ENCODE measurements at regions not wholly inside any gene's neighbourhood (a gene's known extent, or its start where the extent isn't known, plus 50 kb on each side); places are given as distances from the start of the nearest gene placed in this dataset.
"Not testable (repeated sequence)": the region's sequence is repeated elsewhere in the genome, so short reads cannot be mapped to it uniquely, and the experiment has no call there.

DNA sequence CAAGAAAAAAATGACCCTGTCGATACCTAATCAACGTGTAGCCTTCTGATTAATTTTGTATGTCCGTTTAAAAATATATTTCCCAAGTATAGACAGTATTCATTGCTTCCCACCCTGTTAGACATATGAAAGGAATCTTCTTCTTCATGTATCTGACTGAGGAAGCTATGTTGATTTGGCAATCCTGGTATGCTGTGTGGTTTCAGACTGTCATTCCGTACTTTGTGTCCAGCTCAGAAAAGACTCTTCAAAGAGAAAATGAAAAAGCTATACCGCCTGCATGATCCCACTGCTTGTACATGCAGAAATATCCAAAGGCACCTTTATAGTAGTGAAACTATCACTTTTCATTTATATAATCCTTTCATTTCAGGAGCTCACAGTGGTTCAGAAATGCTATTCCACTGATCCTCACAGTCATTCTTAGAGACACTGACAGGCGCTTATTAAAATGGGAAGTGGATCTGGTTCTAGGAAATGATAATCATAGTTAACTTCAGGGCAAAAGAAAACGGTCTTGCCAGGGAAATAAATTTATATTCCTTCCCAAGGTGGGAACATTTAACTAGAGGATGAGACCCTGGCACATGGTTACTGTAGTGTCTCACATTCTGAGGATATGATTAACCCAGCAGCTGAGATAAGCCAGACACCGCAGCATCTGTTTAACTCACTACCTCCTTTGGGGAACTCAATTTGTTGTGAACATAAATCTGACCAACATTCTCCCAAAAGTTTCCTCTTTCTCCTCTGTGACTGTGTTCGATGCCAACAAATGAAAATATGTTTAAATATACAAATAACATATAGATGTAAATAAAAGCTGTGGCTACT, 599.2 kb upstream of the LUZP2 start:
- Histone ChIP-seq H3K4me3 (ENCODE audit: low read length) (no peak overlapping the region), H2AFZ (ENCODE audit: low read depth, low read length) (no peak overlapping the region), H3K36me3 (ENCODE audit: insufficient read depth, low read length) (no peaks in the 10 kb centered on the region)

GRCh38 chr11:23903044-23903704, 593.7 kb upstream of the LUZP2 start:
- Histone ChIP-seq H3K9me3 (ENCODE audit: low read length) (no peaks in the 10 kb centered on the region), H3K4me1 (ENCODE audit: insufficient read depth, low read length) (no peaks in the 10 kb centered on the region), H3K27me3 (ENCODE audit: insufficient read depth, low read length) (no peaks in the 10 kb centered on the region), H3K36me3 (ENCODE audit: insufficient read depth, low read length) (no peaks in the 10 kb centered on the region), H2AFZ (ENCODE audit: low read depth, low read length) (no peak overlapping the region), H3K4me3 (ENCODE audit: low read length) (no peak overlapping the region)

More for the DNA sequence above, 599.2 kb upstream of the LUZP2 start:
- H3K4me1 ChIP-seq (ENCODE audit: insufficient read depth, low read length), result no peaks in the 10 kb centered on the region
- no peaks in the 10 kb centered on the region for H3K9me3 ChIP-seq (ENCODE audit: low read length)
- H3K27me3 ChIP-seq (ENCODE audit: insufficient read depth, low read length), result no peaks in the 10 kb centered on the region

- Histone ChIP-seq H2AFZ (ENCODE audit: low read depth, low read length) (no peak overlapping the region), H3K9me3 (ENCODE audit: low read length) (no peaks in the 10 kb centered on the region), H3K36me3 (ENCODE audit: insufficient read depth, low read length) (no peaks in the 10 kb centered on the region), H3K4me3 (ENCODE audit: low read length) (no peak overlapping the region), H3K4me1 (ENCODE audit: insufficient read depth, low read length) (peaks cover 3% of the 10 kb centered on the region), H3K27me3 (ENCODE audit: insufficient read depth, low read length) (no peaks in the 10 kb centered on the region)
Measured at GRCh38 chr11:23919455-23919854, 577.4 kb upstream of the LUZP2 start.

DNA sequence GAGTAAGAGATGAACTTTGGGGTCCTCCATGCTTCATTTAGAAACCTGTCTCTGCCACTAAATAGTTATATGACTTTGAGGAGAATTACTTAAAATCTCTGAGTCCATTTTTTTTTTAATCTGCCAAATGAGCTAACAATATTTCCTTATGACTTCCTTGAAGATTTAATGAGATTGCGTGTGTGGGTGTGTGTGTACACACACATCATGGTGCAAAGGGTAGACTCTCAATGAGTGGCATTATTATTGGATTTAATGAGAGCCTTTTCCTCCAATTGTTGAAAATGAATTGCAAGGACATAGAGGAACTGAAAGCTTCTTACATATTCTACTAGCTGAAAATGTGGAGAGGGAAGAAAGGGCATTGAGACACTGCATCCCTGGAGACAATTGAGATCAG, 573.5 kb upstream of the LUZP2 start:
- Histone ChIP-seq H3K4me3 (ENCODE audit: low read length) (no peak overlapping the region), H3K36me3 (ENCODE audit: insufficient read depth, low read length) (no peaks in the 10 kb centered on the region), H2AFZ (ENCODE audit: low read depth, low read length) (no peak overlapping the region), H3K9me3 (ENCODE audit: low read length) (no peaks in the 10 kb centered on the region), H3K4me1 (ENCODE audit: insufficient read depth, low read length) (peaks cover 3% of the 10 kb centered on the region), H3K27me3 (ENCODE audit: insufficient read depth, low read length) (no peaks in the 10 kb centered on the region)

DNA sequence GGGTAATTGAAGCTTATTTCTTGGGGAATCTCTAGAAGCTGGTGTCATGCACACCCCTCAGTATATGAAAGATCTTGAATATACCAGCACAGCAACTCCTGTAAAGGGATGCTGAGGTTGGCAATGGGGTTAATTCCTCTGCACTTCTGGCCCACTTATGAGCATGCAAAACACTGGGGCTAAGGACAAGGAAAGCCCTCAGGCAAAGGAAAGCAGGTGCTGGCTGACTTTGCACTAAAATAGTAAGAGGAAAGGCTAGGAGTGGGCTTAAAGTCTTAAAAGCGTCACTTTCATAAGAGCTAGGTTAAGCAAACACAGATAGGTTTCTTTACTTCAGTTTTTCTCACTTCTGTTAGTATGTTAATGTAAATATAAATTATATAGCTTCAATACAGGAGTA, 572.6 kb upstream of the LUZP2 start:
- Histone ChIP-seq H3K4me1 (ENCODE audit: insufficient read depth, low read length) (peaks cover 3% of the 10 kb centered on the region), H2AFZ (ENCODE audit: low read depth, low read length) (no peak overlapping the region), H3K9me3 (ENCODE audit: low read length) (no peaks in the 10 kb centered on the region), H3K36me3 (ENCODE audit: insufficient read depth, low read length) (no peaks in the 10 kb centered on the region), H3K4me3 (ENCODE audit: low read length) (no peak overlapping the region), H3K27me3 (ENCODE audit: insufficient read depth, low read length) (no peaks in the 10 kb centered on the region)

DNA sequence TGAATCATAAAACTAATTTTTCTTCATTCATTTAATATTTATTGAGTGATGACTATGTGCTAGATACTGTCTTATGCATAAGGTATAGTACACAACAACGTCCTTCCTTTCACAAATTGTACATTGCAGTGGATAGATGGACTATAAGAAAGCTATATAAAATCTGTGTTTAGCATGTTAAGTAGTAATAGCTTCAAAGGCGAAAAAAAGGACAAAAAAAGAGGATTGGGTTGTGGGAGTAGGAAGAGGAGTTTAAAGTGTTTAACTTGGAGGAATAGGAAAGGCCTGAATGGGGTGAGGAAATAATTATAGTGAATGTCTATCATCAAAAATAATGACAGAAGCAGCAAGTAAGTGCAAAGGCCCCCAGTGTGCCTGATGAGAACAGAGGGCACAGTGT, 565.4 kb upstream of the LUZP2 start:
- H3K4me1 ChIP-seq (ENCODE audit: insufficient read depth, low read length), result peaks cover 13% of the 10 kb centered on the region
- no peaks in the 10 kb centered on the region for H3K9me3 ChIP-seq (ENCODE audit: low read length)
- H3K36me3 ChIP-seq (ENCODE audit: insufficient read depth, low read length), result no peaks in the 10 kb centered on the region
- H2AFZ ChIP-seq (ENCODE audit: low read depth, low read length), result no peak overlapping the region
- H3K4me3 ChIP-seq (ENCODE audit: low read length), result no peak overlapping the region
- H3K27me3 ChIP-seq (ENCODE audit: insufficient read depth, low read length), result no peaks in the 10 kb centered on the region

- no peaks in the 10 kb centered on the region for H3K9me3 ChIP-seq (ENCODE audit: low read length)
- H3K36me3 ChIP-seq (ENCODE audit: insufficient read depth, low read length), result no peaks in the 10 kb centered on the region
- H2AFZ ChIP-seq (ENCODE audit: low read depth, low read length), result peak overlapping the region; percentile 63
- peaks cover 13% of the 10 kb centered on the region for H3K4me1 ChIP-seq (ENCODE audit: insufficient read depth, low read length)
- no peaks in the 10 kb centered on the region for H3K27me3 ChIP-seq (ENCODE audit: insufficient read depth, low read length)
- H3K4me3 ChIP-seq (ENCODE audit: low read length), result no peak overlapping the region
Measured at GRCh38 chr11:23932485-23932898, 564.4 kb upstream of the LUZP2 start.

- peaks cover 13% of the 10 kb centered on the region for H3K4me1 ChIP-seq (ENCODE audit: insufficient read depth, low read length)
- H2AFZ ChIP-seq (ENCODE audit: low read depth, low read length), result no peak overlapping the region
- no peaks in the 10 kb centered on the region for H3K9me3 ChIP-seq (ENCODE audit: low read length)
- H3K4me3 ChIP-seq (ENCODE audit: low read length), result no peak overlapping the region
- H3K27me3 ChIP-seq (ENCODE audit: insufficient read depth, low read length), result no peaks in the 10 kb centered on the region
- H3K36me3 ChIP-seq (ENCODE audit: insufficient read depth, low read length), result no peaks in the 10 kb centered on the region
Measured at GRCh38 chr11:23933721-23934120, 563.1 kb upstream of the LUZP2 start.

GRCh38 chr11:23934671-23935270, 562.1 kb upstream of the LUZP2 start:
- H3K4me1 ChIP-seq (ENCODE audit: insufficient read depth, low read length), result peaks cover 13% of the 10 kb centered on the region
- not testable (repeated sequence) for H2AFZ ChIP-seq (ENCODE audit: low read depth, low read length); H3K27me3 ChIP-seq (ENCODE audit: insufficient read depth, low read length); H3K9me3 ChIP-seq (ENCODE audit: low read length); H3K36me3 ChIP-seq (ENCODE audit: insufficient read depth, low read length); H3K4me3 ChIP-seq (ENCODE audit: low read length)

GRCh38 chr11:23942117-23942815, 554.6 kb upstream of the LUZP2 start:
- H3K4me3 ChIP-seq (ENCODE audit: low read length); H2AFZ ChIP-seq (ENCODE audit: low read depth, low read length); H3K9me3 ChIP-seq (ENCODE audit: low read length); H3K4me1 ChIP-seq (ENCODE audit: insufficient read depth, low read length); H3K27me3 ChIP-seq (ENCODE audit: insufficient read depth, low read length); H3K36me3 ChIP-seq (ENCODE audit: insufficient read depth, low read length): not testable (repeated sequence)

- Histone ChIP-seq H3K4me3 (ENCODE audit: low read length) (no peak overlapping the region), H2AFZ (ENCODE audit: low read depth, low read length) (no peak overlapping the region), H3K27me3 (ENCODE audit: insufficient read depth, low read length) (no peaks in the 10 kb centered on the region), H3K4me1 (ENCODE audit: insufficient read depth, low read length) (no peaks in the 10 kb centered on the region), H3K36me3 (ENCODE audit: insufficient read depth, low read length) (no peaks in the 10 kb centered on the region), H3K9me3 (ENCODE audit: low read length) (no peaks in the 10 kb centered on the region)
Measured at GRCh38 chr11:23944923-23945322, 551.9 kb upstream of the LUZP2 start.

DNA sequence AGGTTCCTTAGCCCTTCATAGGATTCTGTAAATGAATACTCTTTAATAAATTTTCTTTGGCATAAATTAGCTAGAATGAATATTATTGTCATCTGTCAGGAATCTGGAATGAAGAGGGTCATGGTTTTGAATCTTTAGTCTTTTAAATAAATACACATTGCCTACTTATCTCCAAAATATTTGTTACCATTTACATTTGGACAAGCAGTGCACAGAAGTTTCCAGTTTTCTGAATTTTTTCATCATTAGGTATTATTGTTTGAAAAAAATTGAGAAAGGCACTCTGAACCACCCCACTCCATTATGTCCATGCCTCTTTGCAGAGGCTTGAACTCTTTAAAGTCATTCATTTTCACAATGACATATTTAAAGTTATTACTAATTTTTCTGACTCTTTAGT, 549.0 kb upstream of the LUZP2 start:
- no peak overlapping the region for H2AFZ ChIP-seq (ENCODE audit: low read depth, low read length)
- H3K27me3 ChIP-seq (ENCODE audit: insufficient read depth, low read length), result no peaks in the 10 kb centered on the region
- no peak overlapping the region for H3K4me3 ChIP-seq (ENCODE audit: low read length)
- H3K4me1 ChIP-seq (ENCODE audit: insufficient read depth, low read length), result no peaks in the 10 kb centered on the region
- H3K9me3 ChIP-seq (ENCODE audit: low read length), result no peaks in the 10 kb centered on the region
- no peaks in the 10 kb centered on the region for H3K36me3 ChIP-seq (ENCODE audit: insufficient read depth, low read length)

DNA sequence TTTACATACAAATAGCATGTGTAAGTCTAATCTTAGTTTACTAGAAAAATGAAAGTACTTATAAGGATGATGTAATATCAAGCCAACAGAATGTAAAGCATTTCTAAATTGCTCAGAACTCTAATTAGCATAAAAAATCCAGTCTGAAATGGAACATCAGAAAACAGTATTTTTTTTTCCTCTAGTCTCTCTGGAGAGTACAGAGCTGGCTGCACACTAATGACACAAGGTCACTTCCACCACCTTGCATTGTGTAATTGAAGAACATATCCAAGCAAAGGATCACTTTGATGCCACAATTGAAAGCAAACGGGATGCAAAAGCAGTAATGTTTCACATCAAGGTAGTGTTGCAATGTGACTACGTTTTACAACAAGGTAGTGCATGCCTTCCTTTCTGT, 548.0 kb upstream of the LUZP2 start:
- Histone ChIP-seq H3K4me3 (ENCODE audit: low read length) (no peak overlapping the region), H3K9me3 (ENCODE audit: low read length) (no peaks in the 10 kb centered on the region), H2AFZ (ENCODE audit: low read depth, low read length) (no peak overlapping the region), H3K36me3 (ENCODE audit: insufficient read depth, low read length) (no peaks in the 10 kb centered on the region), H3K27me3 (ENCODE audit: insufficient read depth, low read length) (no peaks in the 10 kb centered on the region), H3K4me1 (ENCODE audit: insufficient read depth, low read length) (no peaks in the 10 kb centered on the region)
